ENCODE measurements at regions not wholly inside any gene's neighbourhood (a gene's known extent, or its start where the extent isn't known, plus 50 kb on each side); places are given as distances from the start of the nearest gene placed in this dataset.

GRCh38 chr12:82184844-82185243 is 173.3 kb downstream of the CCDC59 start:
- TF ChIP-seq POLR2A (IDR thresholded peaks at IDR 0.05; ENCODE audit: low read depth, low read length) = no peak
- TF ChIP-seq POLR2AphosphoS5 (IDR thresholded peaks at IDR 0.05; ENCODE audit: low read depth, low read length) = no peak
- no peak for TF ChIP-seq TAF1 (IDR thresholded peaks at IDR 0.05; ENCODE audit: low read depth, low read length)
- TF ChIP-seq SPI1 (IDR thresholded peaks at IDR 0.05; ENCODE audit: low read depth, low read length) = no peak

All from GM12891 (cell line).